H9 (cell line): ENCODE measurements at regions not wholly inside any gene's neighbourhood (a gene's known extent, or its start where the extent isn't known, plus 50 kb on each side); places are given as distances from the start of the nearest gene placed in this dataset.
A peak's percentile ranks its signal among the peaks of the same experiment; 100 is the strongest.

Experiments used
- DNase-seq: peaks from one replicate; pipeline ENCODE4 v3.0.0-alpha.2; 2017
- H2AFZ ChIP-seq: one replicate; pipeline ENCODE4 v1.6.1; 2013; ENCODE audit warnings: mild to moderate bottlenecking, low read length, control low read depth, moderate library complexity
- H2AK5ac ChIP-seq: 2 replicates; pipeline ENCODE4 v1.6.1; 2013; ENCODE audit warnings: low read length, control low read depth, mixed read lengths; ENCODE audit not compliant: insufficient read length
- H2BK120ac ChIP-seq: one replicate; pipeline ENCODE4 v1.6.1; 2013; ENCODE audit warnings: low read depth, mild to moderate bottlenecking, low read length, control low read depth, inconsistent platforms; ENCODE audit not compliant: poor library complexity, severe bottlenecking
- H2BK12ac ChIP-seq: 2 replicates; pipeline ENCODE4 v1.6.1; 2013; ENCODE audit warnings: low read length, control low read depth, mixed read lengths, low read depth; ENCODE audit not compliant: insufficient read length
- H2BK15ac ChIP-seq: 2 replicates; pipeline ENCODE4 v1.6.1; 2013; ENCODE audit warnings: low read depth, low read length, control low read depth
- H2BK20ac ChIP-seq: one replicate; pipeline ENCODE4 v1.6.1; 2013; ENCODE audit warnings: low read depth, mild to moderate bottlenecking, low read length, control low read depth, inconsistent platforms; ENCODE audit not compliant: poor library complexity, severe bottlenecking
- H2BK5ac ChIP-seq: 2 replicates; pipeline ENCODE4 v1.6.1; 2013; ENCODE audit warnings: low read length, control low read depth, mixed read lengths; ENCODE audit not compliant: insufficient read length
- H3K14ac ChIP-seq: 2 replicates; pipeline ENCODE4 v1.6.1; 2013; ENCODE audit warnings: low read length, control low read depth; ENCODE audit not compliant: insufficient read depth
- H3K18ac ChIP-seq: 2 replicates; pipeline ENCODE4 v1.6.1; 2013; ENCODE audit warnings: low read depth, mild to moderate bottlenecking, mixed read lengths, low read length, control low read depth; ENCODE audit not compliant: insufficient read length
- H3K23ac ChIP-seq: 2 replicates; pipeline ENCODE4 v1.6.1; 2013; ENCODE audit warnings: low read length, control low read depth, mixed read lengths, low read depth; ENCODE audit not compliant: insufficient read length
- H3K23me2 ChIP-seq: 2 replicates; pipeline ENCODE4 v1.6.1; 2013; ENCODE audit warnings: low read depth, mild to moderate bottlenecking, mixed read lengths, low read length, control low read depth; ENCODE audit not compliant: insufficient read length, poor library complexity, severe bottlenecking
- H3K27ac ChIP-seq: 2 replicates; pipeline ENCODE4 v1.5.1; 2013; ENCODE audit warnings: low read length, control low read depth, mixed read lengths, low read depth; ENCODE audit not compliant: insufficient read length
- H3K27me3 ChIP-seq: 2 replicates; pipeline ENCODE4 v1.6.1; 2013; ENCODE audit warnings: low read length, control low read depth, inconsistent platforms; ENCODE audit not compliant: insufficient read depth
- H3K4ac ChIP-seq: 2 replicates; pipeline ENCODE4 v1.6.1; 2013; ENCODE audit warnings: low read depth, mild to moderate bottlenecking, control low read depth, inconsistent platforms, low read length, moderate library complexity
- H3K4me1 ChIP-seq: 2 replicates; pipeline ENCODE4 v1.6.1; 2013; ENCODE audit warnings: low read length, control low read depth, inconsistent platforms; ENCODE audit not compliant: insufficient read depth
- H3K4me2 ChIP-seq: 2 replicates; pipeline ENCODE4 v1.6.1; 2013; ENCODE audit warnings: low read length, control low read depth, mixed read lengths; ENCODE audit not compliant: insufficient read length, insufficient read depth
- H3K56ac ChIP-seq: 2 replicates; pipeline ENCODE4 v1.6.1; 2013; ENCODE audit warnings: low read depth, mild to moderate bottlenecking, mixed read lengths, low read length, control low read depth; ENCODE audit not compliant: insufficient read length
- H3K79me1 ChIP-seq: 2 replicates; pipeline ENCODE4 v1.6.1; 2013; ENCODE audit warnings: low read depth, mild to moderate bottlenecking, moderate library complexity, low read length, control low read depth, inconsistent platforms; ENCODE audit not compliant: insufficient read depth, poor library complexity, severe bottlenecking
- H3K79me2 ChIP-seq: 2 replicates; pipeline ENCODE4 v1.6.1; 2013; ENCODE audit warnings: low read length, control low read depth, inconsistent platforms; ENCODE audit not compliant: insufficient read depth
- H3K9ac ChIP-seq: 2 replicates; pipeline ENCODE4 v1.6.1; 2013; ENCODE audit warnings: low read length, control low read depth, mixed read lengths; ENCODE audit not compliant: insufficient read length; ENCODE audit errors: extremely low read depth
- H3K9me3 ChIP-seq: one replicate; pipeline ENCODE4 v1.6.1; 2013; ENCODE audit warnings: low read depth, low read length, inconsistent platforms; ENCODE audit not compliant: control insufficient read depth
- H3T11ph ChIP-seq: one replicate; pipeline ENCODE4 v1.6.1; 2013; ENCODE audit warnings: mild to moderate bottlenecking, low read length, control low read depth, inconsistent platforms
- H4K20me1 ChIP-seq: one replicate; pipeline ENCODE4 v1.6.1; 2013; ENCODE audit not compliant: control insufficient read depth, insufficient read length, insufficient read depth
- H4K5ac ChIP-seq: 2 replicates; pipeline ENCODE4 v1.6.1; 2013; ENCODE audit warnings: low read depth, mild to moderate bottlenecking, mixed read lengths, low read length, control low read depth; ENCODE audit not compliant: insufficient read length
- H4K8ac ChIP-seq: replicated peaks from 2 replicates; pipeline ENCODE4 v1.6.1; 2013; ENCODE audit warnings: low read length, control low read depth, mixed read lengths, low read depth; ENCODE audit not compliant: insufficient read length
- H4K91ac ChIP-seq: 2 replicates; pipeline ENCODE4 v1.6.1; 2013; ENCODE audit warnings: low read depth, mild to moderate bottlenecking, moderate library complexity, mixed read lengths, low read length, control low read depth; ENCODE audit not compliant: insufficient read length
- H3K27ac Mint-ChIP-seq, 3 experiments: 2 replicates in 2 of 3; 3 replicates in 1 of 3; pipeline ENCODE4 v1.8.0; 2020 to 2021; ENCODE audit warnings: mixed read lengths in 3 of 3, mild to moderate bottlenecking in 1 of 3, moderate library complexity in 1 of 3
- H3K27me3 Mint-ChIP-seq: 2 replicates; pipeline ENCODE4 v1.8.0; 2021; ENCODE audit warnings: low read depth, mild to moderate bottlenecking, moderate library complexity, mixed read lengths
- H3K36me3 Mint-ChIP-seq, 3 experiments: 2 replicates in 2 of 3; 3 replicates in 1 of 3; pipeline ENCODE4 v1.8.0; 2020 to 2021; ENCODE audit warnings: low read depth in 3 of 3, mixed read lengths in 3 of 3; ENCODE audit not compliant: insufficient read depth in 1 of 3
- H3K4me1 Mint-ChIP-seq, 2 experiments: 2 replicates each; pipeline ENCODE4 v1.8.0; 2020; ENCODE audit warnings: mixed read lengths in 2 of 2
- H3K4me3 Mint-ChIP-seq, 2 experiments: 2 replicates in 1 of 2; 3 replicates in 1 of 2; pipeline ENCODE4 v1.8.0; 2020 to 2021; ENCODE audit warnings: mild to moderate bottlenecking in 2 of 2, mixed read lengths in 2 of 2, moderate library complexity in 1 of 2
- H3K9me3 Mint-ChIP-seq, 2 experiments: 2 replicates in 1 of 2; 3 replicates in 1 of 2; pipeline ENCODE4 v1.8.0; 2020; ENCODE audit warnings: mild to moderate bottlenecking in 2 of 2, mixed read lengths in 2 of 2, moderate library complexity in 1 of 2
- WGBS: extraction: QIAGEN DNeasy Blood & Tissue Kit; methylation state at CpG from one replicate; pipeline ENCODE4 v1.1.7; 2013; ENCODE audit warnings: missing lambda C conversion rate, low lambda C conversion rate, mixed read lengths; ENCODE audit not compliant: insufficient read length; ENCODE audit errors: extremely low coverage; 5-methylcytosine and 5-hydroxymethylcytosine counted together
- TF ChIP-seq, protein P1 (sequence below): fragments of 200-600 bp; sonication (generic); conservative IDR thresholded peaks from 3 replicates; pipeline ENCODE4 v1.8.0; 2021; ENCODE audit warnings: antibody characterized with exemption, mild to moderate bottlenecking

DNA sequence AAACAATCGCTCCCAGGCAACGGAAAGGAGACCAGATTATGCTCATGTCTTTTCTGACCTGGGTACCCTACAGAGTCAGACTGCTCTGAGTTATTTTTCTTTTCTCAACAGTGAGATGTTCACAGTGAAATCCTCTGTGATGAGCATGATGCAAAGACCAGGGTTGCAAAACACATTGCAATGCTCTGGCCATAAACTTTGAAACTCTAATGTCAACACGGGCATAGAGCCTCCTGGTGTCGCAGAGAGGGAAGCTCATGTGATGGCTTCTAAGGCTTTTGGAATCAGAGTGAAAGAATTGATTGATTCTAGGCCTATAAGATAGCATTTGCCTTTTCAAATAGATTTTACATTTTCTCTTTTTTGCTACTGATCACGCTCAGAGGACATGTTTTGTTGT, 193.4 kb downstream of the RASSF9 start:
- H3K79me1 ChIP-seq, result no peaks in the 10 kb centered on the region
- H2BK5ac ChIP-seq, result no peak overlapping the region
- TF ChIP-seq, protein P1, sequence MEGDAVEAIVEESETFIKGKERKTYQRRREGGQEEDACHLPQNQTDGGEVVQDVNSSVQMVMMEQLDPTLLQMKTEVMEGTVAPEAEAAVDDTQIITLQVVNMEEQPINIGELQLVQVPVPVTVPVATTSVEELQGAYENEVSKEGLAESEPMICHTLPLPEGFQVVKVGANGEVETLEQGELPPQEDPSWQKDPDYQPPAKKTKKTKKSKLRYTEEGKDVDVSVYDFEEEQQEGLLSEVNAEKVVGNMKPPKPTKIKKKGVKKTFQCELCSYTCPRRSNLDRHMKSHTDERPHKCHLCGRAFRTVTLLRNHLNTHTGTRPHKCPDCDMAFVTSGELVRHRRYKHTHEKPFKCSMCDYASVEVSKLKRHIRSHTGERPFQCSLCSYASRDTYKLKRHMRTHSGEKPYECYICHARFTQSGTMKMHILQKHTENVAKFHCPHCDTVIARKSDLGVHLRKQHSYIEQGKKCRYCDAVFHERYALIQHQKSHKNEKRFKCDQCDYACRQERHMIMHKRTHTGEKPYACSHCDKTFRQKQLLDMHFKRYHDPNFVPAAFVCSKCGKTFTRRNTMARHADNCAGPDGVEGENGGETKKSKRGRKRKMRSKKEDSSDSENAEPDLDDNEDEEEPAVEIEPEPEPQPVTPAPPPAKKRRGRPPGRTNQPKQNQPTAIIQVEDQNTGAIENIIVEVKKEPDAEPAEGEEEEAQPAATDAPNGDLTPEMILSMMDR, result peak; percentile 61
- Mint-ChIP-seq H3K27me3 (no peaks in the 10 kb centered on the region), H3K4me1 (peaks cover 3 to 5% of the 10 kb centered on the region in 2 experiments; a peak in 2 of 4 replicates), H3K27ac (no peak overlapping the region), H3K9me3 (no peaks in the 10 kb centered on the region), H3K36me3 (no peaks in the 10 kb centered on the region), H3K4me3 (no peak overlapping the region)
- no peak overlapping the region for H4K91ac ChIP-seq
- no peak overlapping the region for H3T11ph ChIP-seq
- no peaks in the 10 kb centered on the region for H3K9me3 ChIP-seq
- no peaks in the 10 kb centered on the region for H4K20me1 ChIP-seq
- H2AFZ ChIP-seq, result no peak overlapping the region
- H3K27me3 ChIP-seq, result no peaks in the 10 kb centered on the region
- no peak overlapping the region for H3K4ac ChIP-seq
- H3K79me2 ChIP-seq, result no peaks in the 10 kb centered on the region
- H3K18ac ChIP-seq, result no peak overlapping the region
- H2BK20ac ChIP-seq, result no peak overlapping the region
- DNase-seq, result no peak
- no peak overlapping the region for H4K8ac ChIP-seq
- WGBS, result no CpG with 5 or more reads among the region's 5 CpGs
- no peak overlapping the region for H3K56ac ChIP-seq
- H2BK15ac ChIP-seq, result no peak overlapping the region
- no peak overlapping the region for H4K5ac ChIP-seq
- H3K27ac ChIP-seq, result no peak overlapping the region
- no peak overlapping the region for H3K23ac ChIP-seq
- H2AK5ac ChIP-seq, result no peak overlapping the region
- H3K4me1 ChIP-seq, result no peaks in the 10 kb centered on the region
- H3K23me2 ChIP-seq, result no peaks in the 10 kb centered on the region
- no peak overlapping the region for H3K14ac ChIP-seq
- no peak overlapping the region for H3K4me2 ChIP-seq
- no peak overlapping the region for H2BK12ac ChIP-seq
- H2BK120ac ChIP-seq, result no peak overlapping the region
- no peak overlapping the region for H3K9ac ChIP-seq
